ENCODE measurements at regions not wholly inside any gene's neighbourhood (a gene's known extent, or its start where the extent isn't known, plus 50 kb on each side); places are given as distances from the start of the nearest gene placed in this dataset.

- no peak for TF ChIP-seq CTCF (IDR thresholded peaks at IDR 0.05; ENCODE audit: low read length)
- no peak for TF ChIP-seq EZH2phosphoT487 (IDR thresholded peaks at IDR 0.05; ENCODE audit: low read length)
- TF ChIP-seq EZH2 (optimal IDR thresholded peaks at IDR 0.05; ENCODE audit: low read depth, low read length) = no peak
Measured at GRCh38 chr5:52626312-52626711, 161.4 kb upstream of the ITGA1 start.
